ENCODE measurements at regions not wholly inside any gene's neighbourhood (a gene's known extent, or its start where the extent isn't known, plus 50 kb on each side); places are given as distances from the start of the nearest gene placed in this dataset.
"Not testable (repeated sequence)": the region's sequence is repeated elsewhere in the genome, so short reads cannot be mapped to it uniquely, and the experiment has no call there.

GRCh38 chr13:101003566-101003965 lies 329.0 kb upstream of the TMTC4 start:
- H3K4me3 ChIP-seq (ENCODE audit: low read length) = no peak overlapping the region
- DNase-seq (ENCODE audit: low read depth, low spot score) = no peak

- no peak for DNase-seq (ENCODE audit: low read depth, low spot score)
- H3K4me3 ChIP-seq (ENCODE audit: low read length) = no peak overlapping the region
Observed at GRCh38 chr13:100989392-100989791, 314.8 kb upstream of the TMTC4 start.

- no peak for DNase-seq (ENCODE audit: low read depth, low spot score)
Observed at GRCh38 chr13:100988921-100989320, 314.3 kb upstream of the TMTC4 start.

GRCh38 chr13:100987948-100988347 lies 313.4 kb upstream of the TMTC4 start:
- DNase-seq (ENCODE audit: low read depth, low spot score) = no peak
- no peak overlapping the region for H3K4me3 ChIP-seq (ENCODE audit: low read length)

More at GRCh38 chr13:100988921-100989320, 314.3 kb upstream of the TMTC4 start:
- no peak overlapping the region for H3K4me3 ChIP-seq (ENCODE audit: low read length)

- DNase-seq (ENCODE audit: low read depth, low spot score) = no peak
- H3K4me3 ChIP-seq (ENCODE audit: low read length) = no peak overlapping the region
Observed at GRCh38 chr13:100986571-100986970, 312.0 kb upstream of the TMTC4 start.

- no peak for DNase-seq (ENCODE audit: low read depth, low spot score)
- no peak overlapping the region for H3K4me3 ChIP-seq (ENCODE audit: low read length)
Observed at GRCh38 chr13:100984085-100984705, 309.6 kb upstream of the TMTC4 start.

GRCh38 chr13:100983111-100983510 lies 308.5 kb upstream of the TMTC4 start:
- H3K4me3 ChIP-seq (ENCODE audit: low read length) = no peak overlapping the region
- no peak for DNase-seq (ENCODE audit: low read depth, low spot score)

GRCh38 chr13:100980171-100980570 lies 305.6 kb upstream of the TMTC4 start:
- no peak for DNase-seq (ENCODE audit: low read depth, low spot score)
- no peak overlapping the region for H3K4me3 ChIP-seq (ENCODE audit: low read length)

GRCh38 chr13:100977841-100978240 lies 303.2 kb upstream of the TMTC4 start:
- H3K4me3 ChIP-seq (ENCODE audit: low read length) = no peak overlapping the region
- DNase-seq (ENCODE audit: low read depth, low spot score) = peak; percentile 2

GRCh38 chr13:100976993-100977392 lies 302.4 kb upstream of the TMTC4 start:
- H3K4me3 ChIP-seq (ENCODE audit: low read length) = no peak overlapping the region
- DNase-seq (ENCODE audit: low read depth, low spot score) = no peak

- not testable (repeated sequence) for DNase-seq (ENCODE audit: low read depth, low spot score); H3K4me3 ChIP-seq (ENCODE audit: low read length)
Observed at GRCh38 chr13:100975666-100976065, 301.1 kb upstream of the TMTC4 start.

- no peak overlapping the region for H3K4me3 ChIP-seq (ENCODE audit: low read length)
- DNase-seq (ENCODE audit: low read depth, low spot score) = no peak
Observed at GRCh38 chr13:100962585-100962984, 288.0 kb upstream of the TMTC4 start.

- H3K4me3 ChIP-seq (ENCODE audit: low read length) = no peak overlapping the region
- DNase-seq (ENCODE audit: low read depth, low spot score) = no peak
Observed at GRCh38 chr13:100961186-100961585, 286.6 kb upstream of the TMTC4 start.

GRCh38 chr13:100958831-100959230 lies 284.2 kb upstream of the TMTC4 start:
- no peak overlapping the region for H3K4me3 ChIP-seq (ENCODE audit: low read length)
- no peak for DNase-seq (ENCODE audit: low read depth, low spot score)

GRCh38 chr13:100957741-100958140 lies 283.1 kb upstream of the TMTC4 start:
- no peak for DNase-seq (ENCODE audit: low read depth, low spot score)
- no peak overlapping the region for H3K4me3 ChIP-seq (ENCODE audit: low read length)

GRCh38 chr13:100954430-100955305 lies 280.1 kb upstream of the TMTC4 start:
- no peak for DNase-seq (ENCODE audit: low read depth, low spot score)

GRCh38 chr13:100951016-100951415 lies 276.4 kb upstream of the TMTC4 start:
- H3K4me3 ChIP-seq (ENCODE audit: low read length) = no peak overlapping the region
- DNase-seq (ENCODE audit: low read depth, low spot score) = no peak

More at GRCh38 chr13:100954430-100955305, 280.1 kb upstream of the TMTC4 start:
- H3K4me3 ChIP-seq (ENCODE audit: low read length) = no peak overlapping the region

- not testable (repeated sequence) for DNase-seq (ENCODE audit: low read depth, low spot score); H3K4me3 ChIP-seq (ENCODE audit: low read length)
Observed at GRCh38 chr13:100948937-100949336, 274.3 kb upstream of the TMTC4 start.

GRCh38 chr13:100946588-100946987 lies 272.0 kb upstream of the TMTC4 start:
- no peak for DNase-seq (ENCODE audit: low read depth, low spot score)
- no peak overlapping the region for H3K4me3 ChIP-seq (ENCODE audit: low read length)

GRCh38 chr13:100944791-100945345 lies 270.3 kb upstream of the TMTC4 start:
- no peak overlapping the region for H3K4me3 ChIP-seq (ENCODE audit: low read length)
- no peak for DNase-seq (ENCODE audit: low read depth, low spot score)

Data from Jurkat, Clone E6-1 (cell line).